HCT116 (cell line): ENCODE measurements at regions not wholly inside any gene's neighbourhood (a gene's known extent, or its start where the extent isn't known, plus 50 kb on each side); places are given as distances from the start of the nearest gene placed in this dataset.

Experiments
- ELF1 ChIP-seq: IDR thresholded peaks from 2 replicates; pipeline ENCODE4 v1.6.1; 2012; ENCODE audit warnings: low read depth, borderline replicate concordance
- EZH2 ChIP-seq: fragments of 200-600 bp; sonication (generic); IDR thresholded peaks from 2 replicates; pipeline ENCODE4 v1.6.1; 2017; ENCODE audit warnings: antibody characterized with exemption, mixed run types
- POLR2A ChIP-seq: IDR thresholded peaks from 2 replicates; pipeline ENCODE4 v1.7.0; 2011; ENCODE audit warnings: borderline replicate concordance; ENCODE audit not compliant: insufficient read depth, insufficient read length; ENCODE audit errors: extremely low read depth
- POLR2AphosphoS5 ChIP-seq: IDR thresholded peaks from 2 replicates; pipeline ENCODE4 v1.6.1; 2011; ENCODE audit warnings: mild to moderate bottlenecking, low read depth, low read length, moderate library complexity
- RAD21 ChIP-seq: IDR thresholded peaks from 2 replicates; pipeline ENCODE4 v1.6.1; 2012; ENCODE audit warnings: low read depth, mild to moderate bottlenecking
- SIN3A ChIP-seq: IDR thresholded peaks from 2 replicates; pipeline ENCODE4 v1.6.1; 2012; ENCODE audit warnings: low read depth
- YY1 ChIP-seq: IDR thresholded peaks from 2 replicates; pipeline ENCODE4 v1.6.1; 2011; ENCODE audit warnings: low read length, low read depth, moderate library complexity, mild to moderate bottlenecking; ENCODE audit not compliant: insufficient replicate concordance; ENCODE audit errors: extremely low read depth
- ZNF274 ChIP-seq: fragments of 200-500 bp; sonication (Bioruptor generic); IDR thresholded peaks from 2 replicates; pipeline ENCODE4 v1.6.1; 2014; ENCODE audit warnings: mild to moderate bottlenecking, low read depth, low read length, inconsistent platforms
- TF ChIP-seq, protein P1 (sequence below), 3 experiments: fragments of 200-600 bp in 1 of 3; sonication (generic) in 1 of 3; IDR thresholded peaks in 2 of 3; conservative IDR thresholded peaks in 1 of 3; 2 replicates each; pipeline ENCODE4 v1.5.1; 2012 to 2017; ENCODE audit warnings: low read depth in 2 of 3, low read length in 2 of 3, antibody characterized with exemption in 1 of 3, borderline replicate concordance in 1 of 3, control low read depth in 1 of 3, mild to moderate bottlenecking in 1 of 3, mixed read lengths in 1 of 3, mixed run types in 1 of 3, moderate library complexity in 1 of 3; ENCODE audit not compliant: insufficient read depth in 1 of 3
- TF ChIP-seq, protein P2 (sequence below): IDR thresholded peaks from 2 replicates; pipeline ENCODE4 v1.6.1; 2011; ENCODE audit warnings: mild to moderate bottlenecking, low read length, moderate library complexity; ENCODE audit not compliant: insufficient replicate concordance; ENCODE audit errors: extremely low read depth
- TF ChIP-seq, protein P3 (sequence below): IDR thresholded peaks from 2 replicates; pipeline ENCODE4 v1.6.1; 2012
- TF ChIP-seq, protein P4 (sequence below): IDR thresholded peaks from 2 replicates; pipeline ENCODE4 v1.6.1; 2012
- TF ChIP-seq, protein P5 (sequence below): IDR thresholded peaks from 2 replicates; pipeline ENCODE4 v1.6.1; 2012; ENCODE audit warnings: low read depth

DNA sequence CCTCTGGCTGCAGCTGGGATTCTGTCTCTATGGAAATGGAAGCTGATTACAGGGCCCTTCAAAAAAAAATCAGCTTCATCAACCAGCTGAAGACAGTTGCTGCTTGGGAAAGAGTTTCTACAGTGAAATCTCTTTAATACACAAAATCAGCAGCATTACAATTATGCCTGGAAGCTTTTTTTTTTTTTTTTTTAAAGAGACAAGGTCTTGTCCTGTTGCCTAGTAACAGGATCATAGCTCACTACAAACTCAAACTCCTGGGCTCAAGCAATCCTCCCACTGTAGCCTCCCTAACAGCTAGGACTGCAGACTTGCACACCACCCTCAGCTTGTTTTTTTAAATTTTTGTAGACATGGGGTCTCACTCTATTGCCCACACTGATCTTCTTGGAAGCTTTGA lies 94.5 kb downstream of the OR13A1 start:
- TF ChIP-seq, protein P1, sequence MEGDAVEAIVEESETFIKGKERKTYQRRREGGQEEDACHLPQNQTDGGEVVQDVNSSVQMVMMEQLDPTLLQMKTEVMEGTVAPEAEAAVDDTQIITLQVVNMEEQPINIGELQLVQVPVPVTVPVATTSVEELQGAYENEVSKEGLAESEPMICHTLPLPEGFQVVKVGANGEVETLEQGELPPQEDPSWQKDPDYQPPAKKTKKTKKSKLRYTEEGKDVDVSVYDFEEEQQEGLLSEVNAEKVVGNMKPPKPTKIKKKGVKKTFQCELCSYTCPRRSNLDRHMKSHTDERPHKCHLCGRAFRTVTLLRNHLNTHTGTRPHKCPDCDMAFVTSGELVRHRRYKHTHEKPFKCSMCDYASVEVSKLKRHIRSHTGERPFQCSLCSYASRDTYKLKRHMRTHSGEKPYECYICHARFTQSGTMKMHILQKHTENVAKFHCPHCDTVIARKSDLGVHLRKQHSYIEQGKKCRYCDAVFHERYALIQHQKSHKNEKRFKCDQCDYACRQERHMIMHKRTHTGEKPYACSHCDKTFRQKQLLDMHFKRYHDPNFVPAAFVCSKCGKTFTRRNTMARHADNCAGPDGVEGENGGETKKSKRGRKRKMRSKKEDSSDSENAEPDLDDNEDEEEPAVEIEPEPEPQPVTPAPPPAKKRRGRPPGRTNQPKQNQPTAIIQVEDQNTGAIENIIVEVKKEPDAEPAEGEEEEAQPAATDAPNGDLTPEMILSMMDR (IDR thresholded peaks at IDR 0.05 in 2 of 3, conservative IDR thresholded peaks at IDR 0.05 in 1 of 3; ENCODE audit: borderline replicate concordance in 1 of 3, insufficient read depth in 1 of 3, low read depth in 2 of 3, low read length in 2 of 3) = no peak
- TF ChIP-seq POLR2AphosphoS5 (no peak), SIN3A (no peak), EZH2 (no peak), YY1 (no peak), POLR2A (no peak), RAD21 (no peak), ZNF274 (no peak), ELF1 (no peak)
- TF ChIP-seq, protein P2, sequence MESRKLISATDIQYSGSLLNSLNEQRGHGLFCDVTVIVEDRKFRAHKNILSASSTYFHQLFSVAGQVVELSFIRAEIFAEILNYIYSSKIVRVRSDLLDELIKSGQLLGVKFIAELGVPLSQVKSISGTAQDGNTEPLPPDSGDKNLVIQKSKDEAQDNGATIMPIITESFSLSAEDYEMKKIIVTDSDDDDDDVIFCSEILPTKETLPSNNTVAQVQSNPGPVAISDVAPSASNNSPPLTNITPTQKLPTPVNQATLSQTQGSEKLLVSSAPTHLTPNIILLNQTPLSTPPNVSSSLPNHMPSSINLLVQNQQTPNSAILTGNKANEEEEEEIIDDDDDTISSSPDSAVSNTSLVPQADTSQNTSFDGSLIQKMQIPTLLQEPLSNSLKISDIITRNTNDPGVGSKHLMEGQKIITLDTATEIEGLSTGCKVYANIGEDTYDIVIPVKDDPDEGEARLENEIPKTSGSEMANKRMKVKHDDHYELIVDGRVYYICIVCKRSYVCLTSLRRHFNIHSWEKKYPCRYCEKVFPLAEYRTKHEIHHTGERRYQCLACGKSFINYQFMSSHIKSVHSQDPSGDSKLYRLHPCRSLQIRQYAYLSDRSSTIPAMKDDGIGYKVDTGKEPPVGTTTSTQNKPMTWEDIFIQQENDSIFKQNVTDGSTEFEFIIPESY = no peak
- TF ChIP-seq, protein P3, sequence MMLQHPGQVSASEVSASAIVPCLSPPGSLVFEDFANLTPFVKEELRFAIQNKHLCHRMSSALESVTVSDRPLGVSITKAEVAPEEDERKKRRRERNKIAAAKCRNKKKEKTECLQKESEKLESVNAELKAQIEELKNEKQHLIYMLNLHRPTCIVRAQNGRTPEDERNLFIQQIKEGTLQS = no peak
- TF ChIP-seq, protein P4, sequence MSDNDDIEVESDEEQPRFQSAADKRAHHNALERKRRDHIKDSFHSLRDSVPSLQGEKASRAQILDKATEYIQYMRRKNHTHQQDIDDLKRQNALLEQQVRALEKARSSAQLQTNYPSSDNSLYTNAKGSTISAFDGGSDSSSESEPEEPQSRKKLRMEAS = no peak
- TF ChIP-seq, protein P5, sequence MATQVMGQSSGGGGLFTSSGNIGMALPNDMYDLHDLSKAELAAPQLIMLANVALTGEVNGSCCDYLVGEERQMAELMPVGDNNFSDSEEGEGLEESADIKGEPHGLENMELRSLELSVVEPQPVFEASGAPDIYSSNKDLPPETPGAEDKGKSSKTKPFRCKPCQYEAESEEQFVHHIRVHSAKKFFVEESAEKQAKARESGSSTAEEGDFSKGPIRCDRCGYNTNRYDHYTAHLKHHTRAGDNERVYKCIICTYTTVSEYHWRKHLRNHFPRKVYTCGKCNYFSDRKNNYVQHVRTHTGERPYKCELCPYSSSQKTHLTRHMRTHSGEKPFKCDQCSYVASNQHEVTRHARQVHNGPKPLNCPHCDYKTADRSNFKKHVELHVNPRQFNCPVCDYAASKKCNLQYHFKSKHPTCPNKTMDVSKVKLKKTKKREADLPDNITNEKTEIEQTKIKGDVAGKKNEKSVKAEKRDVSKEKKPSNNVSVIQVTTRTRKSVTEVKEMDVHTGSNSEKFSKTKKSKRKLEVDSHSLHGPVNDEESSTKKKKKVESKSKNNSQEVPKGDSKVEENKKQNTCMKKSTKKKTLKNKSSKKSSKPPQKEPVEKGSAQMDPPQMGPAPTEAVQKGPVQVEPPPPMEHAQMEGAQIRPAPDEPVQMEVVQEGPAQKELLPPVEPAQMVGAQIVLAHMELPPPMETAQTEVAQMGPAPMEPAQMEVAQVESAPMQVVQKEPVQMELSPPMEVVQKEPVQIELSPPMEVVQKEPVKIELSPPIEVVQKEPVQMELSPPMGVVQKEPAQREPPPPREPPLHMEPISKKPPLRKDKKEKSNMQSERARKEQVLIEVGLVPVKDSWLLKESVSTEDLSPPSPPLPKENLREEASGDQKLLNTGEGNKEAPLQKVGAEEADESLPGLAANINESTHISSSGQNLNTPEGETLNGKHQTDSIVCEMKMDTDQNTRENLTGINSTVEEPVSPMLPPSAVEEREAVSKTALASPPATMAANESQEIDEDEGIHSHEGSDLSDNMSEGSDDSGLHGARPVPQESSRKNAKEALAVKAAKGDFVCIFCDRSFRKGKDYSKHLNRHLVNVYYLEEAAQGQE = no peak
